Astrocyte (in vitro differentiated cells and primary cell): ENCODE measurements at regions not wholly inside any gene's neighbourhood (a gene's known extent, or its start where the extent isn't known, plus 50 kb on each side); places are given as distances from the start of the nearest gene placed in this dataset.
"Not testable (repeated sequence)": the region's sequence is repeated elsewhere in the genome, so short reads cannot be mapped to it uniquely, and the experiment has no call there.

Experiments used
- DNase-seq: peaks from one replicate; pipeline ENCODE4 v3.0.0-alpha.2; 2010; ENCODE audit warnings: low read depth
- FAIRE-seq: peaks from 2 replicates; lab custom pipeline; 2011; peaks lifted over from hg19 to GRCh38; lab: Jason Lieb, UNC
- H2AFZ ChIP-seq: 2 replicates; pipeline ENCODE4 v1.6.0; 2012; ENCODE audit warnings: low read depth, low read length, inconsistent platforms
- H3K27ac ChIP-seq: 2 replicates; pipeline ENCODE4 v1.5.1; 2011; ENCODE audit warnings: low read depth, low read length, inconsistent platforms
- H3K27me3 ChIP-seq: 2 replicates; pipeline ENCODE4 v1.6.0; 2011; ENCODE audit warnings: low read length, inconsistent platforms; ENCODE audit not compliant: insufficient read depth
- H3K36me3 ChIP-seq: 2 replicates; pipeline ENCODE4 v1.5.1; 2011; ENCODE audit warnings: low read length, inconsistent platforms; ENCODE audit not compliant: insufficient read depth
- H3K4me1 ChIP-seq: 2 replicates; pipeline ENCODE4 v1.5.1; 2011; ENCODE audit warnings: low read length, inconsistent platforms; ENCODE audit not compliant: insufficient read depth
- H3K4me2 ChIP-seq: 2 replicates; pipeline ENCODE4 v1.6.0; 2012; ENCODE audit warnings: low read length, inconsistent platforms
- H3K4me3 ChIP-seq: 2 replicates; pipeline ENCODE4 v1.5.1; 2011; ENCODE audit warnings: low read depth, mild to moderate bottlenecking, low read length, inconsistent platforms; ENCODE audit not compliant: insufficient read depth
- H3K79me2 ChIP-seq: 2 replicates; pipeline ENCODE4 v1.6.0; 2012; ENCODE audit warnings: mild to moderate bottlenecking, low read length, inconsistent platforms; ENCODE audit not compliant: insufficient read depth
- H3K9ac ChIP-seq: 2 replicates; pipeline ENCODE4 v1.6.0; 2012; ENCODE audit warnings: mild to moderate bottlenecking, low read length, inconsistent platforms
- H3K9me3 ChIP-seq: 2 replicates; pipeline ENCODE4 v1.5.1; 2012; ENCODE audit warnings: low read depth, mild to moderate bottlenecking, low read length, inconsistent platforms; ENCODE audit not compliant: insufficient read depth
- H4K20me1 ChIP-seq: 2 replicates; pipeline ENCODE4 v1.6.0; 2012; ENCODE audit warnings: low read length, inconsistent platforms; ENCODE audit not compliant: insufficient read depth
- H3K27ac Mint-ChIP-seq: one replicate; pipeline ENCODE4 v1.8.0; 2021; ENCODE audit warnings: mild to moderate bottlenecking, mixed read lengths; ENCODE audit not compliant: unreplicated experiment
- H3K27me3 Mint-ChIP-seq: one replicate; pipeline ENCODE4 v1.8.0; 2021; ENCODE audit warnings: low read depth, mixed read lengths; ENCODE audit not compliant: unreplicated experiment
- H3K36me3 Mint-ChIP-seq: one replicate; pipeline ENCODE4 v1.8.0; 2021; ENCODE audit warnings: low read depth, mixed read lengths; ENCODE audit not compliant: unreplicated experiment
- H3K4me1 Mint-ChIP-seq: one replicate; pipeline ENCODE4 v1.8.0; 2021; ENCODE audit warnings: low read depth, mixed read lengths; ENCODE audit not compliant: unreplicated experiment
- H3K4me3 Mint-ChIP-seq: one replicate; pipeline ENCODE4 v1.8.0; 2021; ENCODE audit warnings: mild to moderate bottlenecking, moderate library complexity, mixed read lengths; ENCODE audit not compliant: unreplicated experiment
- H3K9me3 Mint-ChIP-seq: one replicate; pipeline ENCODE4 v1.8.0; 2021; ENCODE audit warnings: mild to moderate bottlenecking, mixed read lengths; ENCODE audit not compliant: unreplicated experiment
- CTCF ChIP-seq: IDR thresholded peaks from 2 replicates; pipeline ENCODE4 v1.5.1; 2011; ENCODE audit warnings: low read depth, mild to moderate bottlenecking, inconsistent platforms, low read length, moderate library complexity; ENCODE audit not compliant: insufficient read depth
- EZH2 ChIP-seq: IDR thresholded peaks from 2 replicates; pipeline ENCODE4 v1.6.1; 2012; ENCODE audit warnings: mild to moderate bottlenecking, low read length, inconsistent platforms; ENCODE audit not compliant: insufficient read depth

- no peak for DNase-seq
- H2AFZ ChIP-seq, result no peak overlapping the region
- no peak overlapping the region for H3K4me3 ChIP-seq
- no peak overlapping the region for H3K27ac ChIP-seq
- H3K4me1 Mint-ChIP-seq, result no peaks in the 10 kb centered on the region
- no peaks in the 10 kb centered on the region for H3K79me2 ChIP-seq
- no peak overlapping the region for H3K4me2 ChIP-seq
- H3K9ac ChIP-seq, result no peak overlapping the region
- H4K20me1 ChIP-seq, result no peaks in the 10 kb centered on the region
- no peaks in the 10 kb centered on the region for H3K36me3 Mint-ChIP-seq
- no peaks in the 10 kb centered on the region for H3K9me3 Mint-ChIP-seq
- H3K27ac Mint-ChIP-seq, result no peak overlapping the region
- no peaks in the 10 kb centered on the region for H3K4me1 ChIP-seq
- H3K9me3 ChIP-seq, result no peaks in the 10 kb centered on the region
- H3K4me3 Mint-ChIP-seq, result no peak overlapping the region
- no peak for FAIRE-seq
- no peaks in the 10 kb centered on the region for H3K27me3 Mint-ChIP-seq
- no peaks in the 10 kb centered on the region for H3K36me3 ChIP-seq
- H3K27me3 ChIP-seq, result no peaks in the 10 kb centered on the region
- TF ChIP-seq EZH2, result no peak
- TF ChIP-seq CTCF, result no peak
Observed at GRCh38 chr14:85009506-85009905, 520.4 kb upstream of the FLRT2 start.

- H3K27me3 Mint-ChIP-seq, result no peaks in the 10 kb centered on the region
- H3K79me2 ChIP-seq, result no peaks in the 10 kb centered on the region
- FAIRE-seq (no peak), DNase-seq (peak; percentile 0)
- no peak overlapping the region for H3K4me2 ChIP-seq
- no peaks in the 10 kb centered on the region for H3K27me3 ChIP-seq
- H3K4me1 ChIP-seq, result no peaks in the 10 kb centered on the region
- H3K27ac Mint-ChIP-seq, result no peak overlapping the region
- no peaks in the 10 kb centered on the region for H3K4me1 Mint-ChIP-seq
- H3K9me3 ChIP-seq, result no peaks in the 10 kb centered on the region
- H3K27ac ChIP-seq, result no peak overlapping the region
- no peak overlapping the region for H3K4me3 Mint-ChIP-seq
- TF ChIP-seq EZH2, result no peak
- TF ChIP-seq CTCF, result no peak
- no peak overlapping the region for H3K4me3 ChIP-seq
- H2AFZ ChIP-seq, result no peak overlapping the region
- H3K36me3 Mint-ChIP-seq, result no peaks in the 10 kb centered on the region
- H3K36me3 ChIP-seq, result no peaks in the 10 kb centered on the region
- H3K9ac ChIP-seq, result no peak overlapping the region
- H3K9me3 Mint-ChIP-seq, result no peaks in the 10 kb centered on the region
- no peaks in the 10 kb centered on the region for H4K20me1 ChIP-seq
Observed at GRCh38 chr14:85010186-85010585, 519.8 kb upstream of the FLRT2 start.

GRCh38 chr14:85016496-85016895 lies 513.4 kb upstream of the FLRT2 start:
- H3K27ac ChIP-seq, result no peak overlapping the region
- Mint-ChIP-seq H3K4me3 (no peak overlapping the region), H3K36me3 (no peaks in the 10 kb centered on the region), H3K27ac (no peak overlapping the region), H3K27me3 (no peaks in the 10 kb centered on the region), H3K4me1 (no peaks in the 10 kb centered on the region), H3K9me3 (peaks cover 13% of the 10 kb centered on the region)
- no peak overlapping the region for H3K4me2 ChIP-seq
- no peaks in the 10 kb centered on the region for H3K36me3 ChIP-seq
- no peak for TF ChIP-seq CTCF
- no peak for TF ChIP-seq EZH2
- no peak overlapping the region for H2AFZ ChIP-seq
- H3K4me3 ChIP-seq, result no peak overlapping the region
- H3K9me3 ChIP-seq, result no peaks in the 10 kb centered on the region
- no peaks in the 10 kb centered on the region for H3K79me2 ChIP-seq
- no peak overlapping the region for H3K9ac ChIP-seq
- FAIRE-seq (no peak), DNase-seq (no peak)
- H4K20me1 ChIP-seq, result no peaks in the 10 kb centered on the region
- no peaks in the 10 kb centered on the region for H3K4me1 ChIP-seq
- no peaks in the 10 kb centered on the region for H3K27me3 ChIP-seq

GRCh38 chr14:85023866-85024265 lies 506.1 kb upstream of the FLRT2 start:
- peaks cover 27% of the 10 kb centered on the region for H3K9me3 Mint-ChIP-seq
- H3K27ac Mint-ChIP-seq, H3K4me3 ChIP-seq, H3K4me3 Mint-ChIP-seq, H3K4me2 ChIP-seq, FAIRE-seq, H3K9me3 ChIP-seq, H3K36me3 Mint-ChIP-seq, H3K79me2 ChIP-seq, DNase-seq, H3K27me3 Mint-ChIP-seq, H3K27ac ChIP-seq, H3K9ac ChIP-seq, H3K4me1 Mint-ChIP-seq, H3K36me3 ChIP-seq, H4K20me1 ChIP-seq, H3K4me1 ChIP-seq, H3K27me3 ChIP-seq, H2AFZ ChIP-seq: not testable (repeated sequence)
